ENCODE measurements at regions not wholly inside any gene's neighbourhood (a gene's known extent, or its start where the extent isn't known, plus 50 kb on each side); places are given as distances from the start of the nearest gene placed in this dataset.

DNA sequence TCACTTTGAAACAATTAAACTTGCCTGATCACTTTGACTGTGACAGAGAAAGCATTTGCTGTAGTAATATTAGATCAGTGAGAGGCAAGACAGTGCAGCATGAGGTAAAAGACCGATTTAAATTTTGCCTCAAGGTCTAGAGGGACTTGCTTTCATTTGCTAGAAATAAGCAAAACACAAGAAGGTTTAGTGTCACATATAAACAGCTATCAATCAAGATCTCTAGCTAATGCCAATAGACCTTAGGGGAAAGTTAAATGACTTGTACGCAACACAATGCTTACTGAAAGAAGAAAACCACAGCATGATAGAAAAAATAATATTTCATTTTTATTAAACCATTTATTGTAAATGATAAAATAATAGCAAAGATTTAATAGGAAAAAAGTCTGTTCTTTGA is 113.5 kb downstream of the DSC3 start:
- TF ChIP-seq CTCF (IDR thresholded peaks at IDR 0.05): no peak
- TF ChIP-seq POLR2A (IDR thresholded peaks at IDR 0.05): no peak

Data from heart left ventricle (tissue), 13 donors.